ENCODE measurements at regions not wholly inside any gene's neighbourhood (a gene's known extent, or its start where the extent isn't known, plus 50 kb on each side); places are given as distances from the start of the nearest gene placed in this dataset.

DNA sequence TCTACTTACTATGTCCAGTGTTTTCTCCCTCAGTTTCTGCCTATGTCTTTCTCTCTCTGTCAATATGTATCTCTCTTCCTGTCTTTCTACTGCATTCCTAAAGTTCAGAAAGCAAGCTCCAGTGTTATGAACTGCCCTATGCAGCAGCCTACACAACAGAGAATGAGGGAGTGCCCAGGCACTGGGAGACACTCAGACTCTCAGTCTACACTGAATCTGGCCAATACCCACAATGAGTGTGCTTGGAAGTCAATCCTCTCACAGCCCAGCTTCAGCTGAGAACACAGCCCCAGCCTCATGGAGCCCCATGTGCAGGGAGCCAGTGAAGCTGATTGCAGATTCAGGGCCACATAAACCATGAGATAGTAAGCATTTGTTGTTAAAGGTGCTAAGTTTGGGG is 128.7 kb downstream of the ALG10 start:
- Histone ChIP-seq H4K20me1 (ENCODE audit: control insufficient read depth, insufficient read depth) (no peaks in the 10 kb centered on the region), H3K27me3 (replicated peaks in 1 of 2; ENCODE audit: control insufficient read depth in 2 of 2, insufficient read depth in 2 of 2, low read length in 1 of 2) (no peaks in the 10 kb centered on the region), H3K9me3 (replicated peaks; ENCODE audit: control insufficient read depth, insufficient read depth, low read length) (no peaks in the 10 kb centered on the region), H3K4me3 (no peak overlapping the region), H3K36me3 (ENCODE audit: control insufficient read depth in 2 of 2, insufficient read depth in 2 of 2, low read length in 1 of 2) (no peaks in the 10 kb centered on the region), H3K9ac (ENCODE audit: control insufficient read depth, insufficient read depth, low read length) (no peak overlapping the region), H3K27ac (ENCODE audit: control insufficient read depth, insufficient read depth) (no peak overlapping the region), H3K79me2 (ENCODE audit: control insufficient read depth, insufficient read depth, low read length) (no peaks in the 10 kb centered on the region), H3K4me1 (ENCODE audit: control insufficient read depth, insufficient read depth, low read length) (no peaks in the 10 kb centered on the region), H3K4me2 (ENCODE audit: control insufficient read depth, insufficient read depth) (no peak overlapping the region), H2AFZ (ENCODE audit: control insufficient read depth, low read depth, low read length) (no peak overlapping the region)
- ATAC-seq (no peak), FAIRE-seq (no peak), DNase-seq (ENCODE audit: low read depth, low spot score) (no peak)
- SMC1A ChIA-PET (ENCODE audit: uncharacterized antibody, unreplicated experiment), result no interaction called here
- no peak for TF ChIP-seq ZNF24 (IDR thresholded peaks at IDR 0.05)
- TF ChIP-seq POLR2A (IDR thresholded peaks at IDR 0.05; ENCODE audit: low read depth, low read length), result no peak
- TF ChIP-seq, protein P1, sequence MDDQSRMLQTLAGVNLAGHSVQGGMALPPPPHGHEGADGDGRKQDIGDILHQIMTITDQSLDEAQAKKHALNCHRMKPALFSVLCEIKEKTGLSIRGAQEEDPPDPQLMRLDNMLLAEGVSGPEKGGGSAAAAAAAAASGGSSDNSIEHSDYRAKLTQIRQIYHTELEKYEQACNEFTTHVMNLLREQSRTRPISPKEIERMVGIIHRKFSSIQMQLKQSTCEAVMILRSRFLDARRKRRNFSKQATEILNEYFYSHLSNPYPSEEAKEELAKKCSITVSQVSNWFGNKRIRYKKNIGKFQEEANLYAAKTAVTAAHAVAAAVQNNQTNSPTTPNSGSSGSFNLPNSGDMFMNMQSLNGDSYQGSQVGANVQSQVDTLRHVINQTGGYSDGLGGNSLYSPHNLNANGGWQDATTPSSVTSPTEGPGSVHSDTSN (IDR thresholded peaks at IDR 0.05; ENCODE audit: insufficient replicate concordance, low read depth, low read length), result no peak
- TF ChIP-seq DPF2 (IDR thresholded peaks at IDR 0.05), result no peak
- TF ChIP-seq WRNIP1 (IDR thresholded peaks at IDR 0.05; ENCODE audit: borderline replicate concordance, low read depth, low read length), result no peak
- TF ChIP-seq, protein P2, sequence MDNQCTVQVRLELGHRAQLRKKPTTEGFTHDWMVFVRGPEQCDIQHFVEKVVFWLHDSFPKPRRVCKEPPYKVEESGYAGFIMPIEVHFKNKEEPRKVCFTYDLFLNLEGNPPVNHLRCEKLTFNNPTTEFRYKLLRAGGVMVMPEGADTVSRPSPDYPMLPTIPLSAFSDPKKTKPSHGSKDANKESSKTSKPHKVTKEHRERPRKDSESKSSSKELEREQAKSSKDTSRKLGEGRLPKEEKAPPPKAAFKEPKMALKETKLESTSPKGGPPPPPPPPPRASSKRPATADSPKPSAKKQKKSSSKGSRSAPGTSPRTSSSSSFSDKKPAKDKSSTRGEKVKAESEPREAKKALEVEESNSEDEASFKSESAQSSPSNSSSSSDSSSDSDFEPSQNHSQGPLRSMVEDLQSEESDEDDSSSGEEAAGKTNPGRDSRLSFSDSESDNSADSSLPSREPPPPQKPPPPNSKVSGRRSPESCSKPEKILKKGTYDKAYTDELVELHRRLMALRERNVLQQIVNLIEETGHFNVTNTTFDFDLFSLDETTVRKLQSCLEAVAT (IDR thresholded peaks at IDR 0.05), result no peak
- TF ChIP-seq, protein P3, sequence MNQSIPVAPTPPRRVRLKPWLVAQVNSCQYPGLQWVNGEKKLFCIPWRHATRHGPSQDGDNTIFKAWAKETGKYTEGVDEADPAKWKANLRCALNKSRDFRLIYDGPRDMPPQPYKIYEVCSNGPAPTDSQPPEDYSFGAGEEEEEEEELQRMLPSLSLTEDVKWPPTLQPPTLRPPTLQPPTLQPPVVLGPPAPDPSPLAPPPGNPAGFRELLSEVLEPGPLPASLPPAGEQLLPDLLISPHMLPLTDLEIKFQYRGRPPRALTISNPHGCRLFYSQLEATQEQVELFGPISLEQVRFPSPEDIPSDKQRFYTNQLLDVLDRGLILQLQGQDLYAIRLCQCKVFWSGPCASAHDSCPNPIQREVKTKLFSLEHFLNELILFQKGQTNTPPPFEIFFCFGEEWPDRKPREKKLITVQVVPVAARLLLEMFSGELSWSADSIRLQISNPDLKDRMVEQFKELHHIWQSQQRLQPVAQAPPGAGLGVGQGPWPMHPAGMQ (IDR thresholded peaks at IDR 0.05; ENCODE audit: borderline replicate concordance), result no peak
- no peak for TF ChIP-seq RAD21 (IDR thresholded peaks at IDR 0.05; ENCODE audit: insufficient read depth, low read depth, low read length)
- no peak for TF ChIP-seq MTA2 (IDR thresholded peaks at IDR 0.05; ENCODE audit: low read depth)
- RAD21 ChIA-PET (ENCODE audit: unreplicated experiment), result no interaction called here
- no TSS peak for BruUV-seq (replicated peaks)
- CTCF ChIA-PET, result no interaction called here
- intact Hi-C loops (cut with micrococcal nuclease; ENCODE audit: unreplicated experiment), result no loop called here
- POLR2A ChIA-PET, result no interaction called here
- in situ Hi-C loops (cut with MboI), result no loop called here
